Thyroid gland (tissue), 4 donors: ENCODE measurements at regions not wholly inside any gene's neighbourhood (a gene's known extent, or its start where the extent isn't known, plus 50 kb on each side); places are given as distances from the start of the nearest gene placed in this dataset.
"Not testable (repeated sequence)": the region's sequence is repeated elsewhere in the genome, so short reads cannot be mapped to it uniquely, and the experiment has no call there.

Source experiments
- POLR2A ChIP-seq, 2 donors: fragments of 450-650 bp; IDR thresholded peaks; one replicate each; pipeline ENCODE4 v1.6.1; 2017; ENCODE audit warnings: antibody characterized with exemption in 2 of 2, mild to moderate bottlenecking in 2 of 2, moderate library complexity in 1 of 2
- TF ChIP-seq, protein P1 (sequence below), 6 experiments: fragments of 200-600 bp in 3 of 6; fragments of 450-650 bp in 3 of 6; sonication (generic) in 3 of 6; IDR thresholded peaks; one replicate each; pipeline ENCODE4 v1.5.1; 2016 to 2019; ENCODE audit warnings: antibody characterized with exemption in 6 of 6, mild to moderate bottlenecking in 2 of 6, inconsistent platforms in 1 of 6, moderate library complexity in 1 of 6

DNA sequence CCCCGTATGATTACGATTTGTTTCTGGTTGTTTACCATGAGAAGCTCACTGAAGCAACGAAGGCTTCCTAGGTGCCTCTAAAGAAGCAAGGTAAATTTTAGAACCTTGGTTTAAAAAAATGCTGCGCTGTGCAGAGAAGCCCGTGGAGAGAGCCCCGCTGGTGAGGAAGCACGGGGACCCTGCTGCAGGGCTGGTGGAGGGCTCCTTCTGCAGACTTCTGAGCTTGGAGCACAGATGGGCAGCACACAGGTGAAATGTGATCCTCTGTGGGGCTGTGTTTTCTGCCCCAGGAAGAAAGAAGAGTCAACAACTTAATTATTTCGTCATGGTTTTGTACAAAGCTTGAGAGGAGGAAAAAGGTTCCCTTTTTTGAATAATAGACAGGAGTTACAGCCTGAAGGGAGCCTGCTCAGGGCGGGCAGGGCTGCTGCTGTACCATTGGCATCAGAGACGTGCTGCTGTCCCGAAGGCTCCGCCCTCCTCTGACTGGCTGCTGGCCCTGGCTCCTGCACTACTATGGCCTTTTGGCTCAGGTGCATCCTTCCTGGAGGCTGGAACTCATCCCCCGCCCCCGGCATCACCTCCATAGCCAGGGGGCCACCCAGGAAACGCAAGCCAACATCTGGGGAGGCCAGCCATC lies 108.0 kb upstream of the PLGLB2 start:
- not testable (repeated sequence) for TF ChIP-seq POLR2A (IDR thresholded peaks at IDR 0.05)
- TF ChIP-seq, protein P1, sequence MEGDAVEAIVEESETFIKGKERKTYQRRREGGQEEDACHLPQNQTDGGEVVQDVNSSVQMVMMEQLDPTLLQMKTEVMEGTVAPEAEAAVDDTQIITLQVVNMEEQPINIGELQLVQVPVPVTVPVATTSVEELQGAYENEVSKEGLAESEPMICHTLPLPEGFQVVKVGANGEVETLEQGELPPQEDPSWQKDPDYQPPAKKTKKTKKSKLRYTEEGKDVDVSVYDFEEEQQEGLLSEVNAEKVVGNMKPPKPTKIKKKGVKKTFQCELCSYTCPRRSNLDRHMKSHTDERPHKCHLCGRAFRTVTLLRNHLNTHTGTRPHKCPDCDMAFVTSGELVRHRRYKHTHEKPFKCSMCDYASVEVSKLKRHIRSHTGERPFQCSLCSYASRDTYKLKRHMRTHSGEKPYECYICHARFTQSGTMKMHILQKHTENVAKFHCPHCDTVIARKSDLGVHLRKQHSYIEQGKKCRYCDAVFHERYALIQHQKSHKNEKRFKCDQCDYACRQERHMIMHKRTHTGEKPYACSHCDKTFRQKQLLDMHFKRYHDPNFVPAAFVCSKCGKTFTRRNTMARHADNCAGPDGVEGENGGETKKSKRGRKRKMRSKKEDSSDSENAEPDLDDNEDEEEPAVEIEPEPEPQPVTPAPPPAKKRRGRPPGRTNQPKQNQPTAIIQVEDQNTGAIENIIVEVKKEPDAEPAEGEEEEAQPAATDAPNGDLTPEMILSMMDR (IDR thresholded peaks at IDR 0.05): not testable (repeated sequence)
